ENCODE measurements at regions not wholly inside any gene's neighbourhood (a gene's known extent, or its start where the extent isn't known, plus 50 kb on each side); places are given as distances from the start of the nearest gene placed in this dataset.

- no peak for TF ChIP-seq CTCF (IDR thresholded peaks at IDR 0.05; ENCODE audit: low read length, missing control alignments)
- no peak overlapping the region for H3K4me3 ChIP-seq (replicated peaks; ENCODE audit: low read depth, low read length)
- DNase-seq (ENCODE audit: low read depth): no peak
Measured at GRCh38 chr3:72100080-72100511, 315.1 kb upstream of the PROK2 start.

- H3K4me3 ChIP-seq (replicated peaks; ENCODE audit: low read depth, low read length): no peak overlapping the region
- DNase-seq (ENCODE audit: low read depth): no peak
- TF ChIP-seq CTCF (IDR thresholded peaks at IDR 0.05; ENCODE audit: low read length, missing control alignments): no peak
Measured at GRCh38 chr3:72099326-72100079, 314.6 kb upstream of the PROK2 start.

- no peak for DNase-seq (ENCODE audit: low read depth)
- no peak for TF ChIP-seq CTCF (IDR thresholded peaks at IDR 0.05; ENCODE audit: low read length, missing control alignments)
- H3K4me3 ChIP-seq (replicated peaks; ENCODE audit: low read depth, low read length): no peak overlapping the region
Measured at GRCh38 chr3:72097053-72097452, 312.1 kb upstream of the PROK2 start.

GRCh38 chr3:72095521-72095920 lies 310.6 kb upstream of the PROK2 start:
- no peak for TF ChIP-seq CTCF (IDR thresholded peaks at IDR 0.05; ENCODE audit: low read length, missing control alignments)
- H3K4me3 ChIP-seq (replicated peaks; ENCODE audit: low read depth, low read length): no peak overlapping the region
- DNase-seq (ENCODE audit: low read depth): no peak

- TF ChIP-seq CTCF (IDR thresholded peaks at IDR 0.05; ENCODE audit: low read length, missing control alignments): no peak
- DNase-seq (ENCODE audit: low read depth): no peak
Measured at GRCh38 chr3:72093992-72094334, 309.0 kb upstream of the PROK2 start.

GRCh38 chr3:72093270-72093991 lies 308.5 kb upstream of the PROK2 start:
- TF ChIP-seq CTCF (IDR thresholded peaks at IDR 0.05; ENCODE audit: low read length, missing control alignments): no peak
- H3K4me3 ChIP-seq (replicated peaks; ENCODE audit: low read depth, low read length): no peak overlapping the region
- DNase-seq (ENCODE audit: low read depth): no peak

More at GRCh38 chr3:72093992-72094334, 309.0 kb upstream of the PROK2 start:
- no peak overlapping the region for H3K4me3 ChIP-seq (replicated peaks; ENCODE audit: low read depth, low read length)

All from fibroblast of pulmonary artery (primary cell).